ENCODE measurements at regions not wholly inside any gene's neighbourhood (a gene's known extent, or its start where the extent isn't known, plus 50 kb on each side); places are given as distances from the start of the nearest gene placed in this dataset.

DNA sequence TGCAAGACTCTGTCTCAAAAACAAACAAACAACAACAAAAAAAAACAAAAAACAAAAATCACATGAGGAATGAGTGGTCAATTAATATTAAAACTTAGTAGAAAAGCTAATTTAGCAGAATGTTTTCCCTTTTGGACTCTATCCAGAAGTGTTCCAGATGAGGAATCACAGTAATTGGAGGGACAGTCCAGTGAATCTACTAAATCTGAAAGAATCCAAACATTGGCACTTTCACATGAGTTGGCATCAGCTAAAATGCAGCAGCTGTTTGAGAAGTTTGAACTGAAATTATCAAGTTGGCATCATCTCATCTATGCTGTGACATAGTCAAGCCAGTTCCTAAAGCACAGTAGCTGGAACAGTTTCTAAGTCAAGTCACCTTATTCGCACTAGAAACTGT lies 367.8 kb downstream of the PPP1R3A start:
- DNase-seq (ENCODE audit: extremely low spot score) = no peak
- H3K4me3 ChIP-seq = no peak overlapping the region
- no peaks in the 10 kb centered on the region for H3K36me3 ChIP-seq
- H3K27ac ChIP-seq (replicated peaks in 1 of 4) = no peak overlapping the region
- no peaks in the 10 kb centered on the region for H3K9me3 ChIP-seq
- no peaks in the 10 kb centered on the region for H3K4me1 ChIP-seq
- intact Hi-C loops (cut with DNase I) = no loop called here
- 54% methylated on average over 1 of the region's 1 CpG for WGBS
- no peaks in the 10 kb centered on the region for H3K27me3 ChIP-seq
- TF ChIP-seq POLR2AphosphoS5 (IDR thresholded peaks at IDR 0.05) = no peak
- TF ChIP-seq EP300 (IDR thresholded peaks at IDR 0.05) = no peak
- TF ChIP-seq POLR2A (IDR thresholded peaks at IDR 0.05; ENCODE audit: low read depth) = no peak
- TF ChIP-seq, protein P1, sequence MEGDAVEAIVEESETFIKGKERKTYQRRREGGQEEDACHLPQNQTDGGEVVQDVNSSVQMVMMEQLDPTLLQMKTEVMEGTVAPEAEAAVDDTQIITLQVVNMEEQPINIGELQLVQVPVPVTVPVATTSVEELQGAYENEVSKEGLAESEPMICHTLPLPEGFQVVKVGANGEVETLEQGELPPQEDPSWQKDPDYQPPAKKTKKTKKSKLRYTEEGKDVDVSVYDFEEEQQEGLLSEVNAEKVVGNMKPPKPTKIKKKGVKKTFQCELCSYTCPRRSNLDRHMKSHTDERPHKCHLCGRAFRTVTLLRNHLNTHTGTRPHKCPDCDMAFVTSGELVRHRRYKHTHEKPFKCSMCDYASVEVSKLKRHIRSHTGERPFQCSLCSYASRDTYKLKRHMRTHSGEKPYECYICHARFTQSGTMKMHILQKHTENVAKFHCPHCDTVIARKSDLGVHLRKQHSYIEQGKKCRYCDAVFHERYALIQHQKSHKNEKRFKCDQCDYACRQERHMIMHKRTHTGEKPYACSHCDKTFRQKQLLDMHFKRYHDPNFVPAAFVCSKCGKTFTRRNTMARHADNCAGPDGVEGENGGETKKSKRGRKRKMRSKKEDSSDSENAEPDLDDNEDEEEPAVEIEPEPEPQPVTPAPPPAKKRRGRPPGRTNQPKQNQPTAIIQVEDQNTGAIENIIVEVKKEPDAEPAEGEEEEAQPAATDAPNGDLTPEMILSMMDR (IDR thresholded peaks at IDR 0.05) = no peak

DNA sequence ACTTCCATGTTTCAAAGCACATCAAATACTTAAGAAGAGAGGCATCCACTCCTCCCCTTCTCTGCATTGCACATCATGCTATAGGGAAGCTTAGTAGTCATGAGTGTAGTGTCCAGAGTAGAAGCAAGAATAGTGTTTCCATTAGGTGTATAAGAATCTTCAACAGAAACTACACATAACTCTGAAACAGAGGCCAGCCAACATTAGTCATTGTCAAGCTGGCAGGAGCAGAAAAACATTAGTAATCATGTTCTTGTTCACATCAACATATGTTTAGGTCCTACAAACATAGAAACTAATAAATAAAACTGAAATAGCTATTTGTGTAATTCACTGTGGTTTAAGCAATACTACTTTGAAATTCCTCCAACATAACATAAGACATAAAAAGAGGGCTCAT lies 370.2 kb downstream of the PPP1R3A start:
- Histone ChIP-seq H3K27me3 (no peaks in the 10 kb centered on the region), H3K4me1 (no peaks in the 10 kb centered on the region), H3K36me3 (no peaks in the 10 kb centered on the region), H3K4me3 (no peak overlapping the region), H3K9me3 (no peaks in the 10 kb centered on the region), H3K27ac (replicated peaks in 1 of 4) (no peak overlapping the region)
- intact Hi-C loops (cut with DNase I) = no loop called here
- TF ChIP-seq POLR2A (IDR thresholded peaks at IDR 0.05; ENCODE audit: low read depth) (no peak), EP300 (IDR thresholded peaks at IDR 0.05) (no peak), POLR2AphosphoS5 (IDR thresholded peaks at IDR 0.05) (no peak)
- TF ChIP-seq, protein P1 (IDR thresholded peaks at IDR 0.05) = no peak
- DNase-seq (ENCODE audit: extremely low spot score) = no peak

DNA sequence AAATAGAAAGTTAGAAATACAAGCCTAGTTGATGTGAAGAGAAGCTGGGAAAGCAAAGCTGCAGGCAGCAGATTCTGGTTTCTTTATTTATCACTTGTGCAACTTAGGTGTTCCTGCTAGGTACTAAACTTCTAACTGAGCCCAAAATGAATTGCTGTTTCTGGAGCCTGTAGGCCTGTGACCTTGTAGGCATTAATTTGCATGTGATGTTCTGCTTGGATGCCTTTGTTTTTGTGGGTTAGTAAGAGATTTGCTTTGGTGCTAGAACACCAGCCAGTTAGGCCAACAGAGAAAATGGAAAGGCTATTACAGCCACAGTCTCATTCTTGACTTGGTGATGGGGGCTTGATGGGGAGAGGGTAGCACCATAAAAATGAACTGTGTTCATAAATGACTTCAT lies 370.7 kb downstream of the PPP1R3A start:
- no peaks in the 10 kb centered on the region for H3K9me3 ChIP-seq
- no peaks in the 10 kb centered on the region for H3K36me3 ChIP-seq
- no peak overlapping the region for H3K27ac ChIP-seq (replicated peaks in 1 of 4)
- no peaks in the 10 kb centered on the region for H3K4me1 ChIP-seq
- DNase-seq (ENCODE audit: extremely low spot score) = no peak
- H3K27me3 ChIP-seq = no peaks in the 10 kb centered on the region
- no peak for TF ChIP-seq POLR2A (IDR thresholded peaks at IDR 0.05; ENCODE audit: low read depth)
- TF ChIP-seq, protein P1 (IDR thresholded peaks at IDR 0.05) = no peak
- no peak for TF ChIP-seq POLR2AphosphoS5 (IDR thresholded peaks at IDR 0.05)
- TF ChIP-seq EP300 (IDR thresholded peaks at IDR 0.05) = no peak
- intact Hi-C loops (cut with DNase I) = no loop called here
- H3K4me3 ChIP-seq = no peak overlapping the region

DNA sequence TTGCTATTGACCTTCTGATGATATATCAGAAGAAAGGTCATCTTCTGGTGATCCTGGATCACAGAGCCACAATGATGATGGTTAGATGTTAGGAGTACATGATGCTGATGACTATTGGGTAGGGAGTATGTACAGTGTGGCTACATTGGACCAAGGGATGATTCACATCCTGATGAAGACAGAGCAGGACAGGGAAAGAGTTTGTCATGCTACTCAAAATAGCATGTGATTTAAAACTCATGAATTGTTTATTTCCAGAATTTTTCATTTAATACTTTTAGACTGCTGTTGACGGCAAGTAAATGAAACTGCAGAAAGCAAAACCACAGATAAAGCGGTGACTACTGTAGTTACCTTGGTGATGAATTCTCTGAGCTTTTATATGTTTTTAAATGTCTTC lies 397.3 kb downstream of the PPP1R3A start:
- no peak for DNase-seq (ENCODE audit: extremely low spot score)
- intact Hi-C loops (cut with DNase I) = no loop called here
- no peak overlapping the region for H3K27ac ChIP-seq (replicated peaks in 1 of 4)
- no peak overlapping the region for H3K4me3 ChIP-seq
- no peaks in the 10 kb centered on the region for H3K9me3 ChIP-seq
- TF ChIP-seq POLR2A (IDR thresholded peaks at IDR 0.05; ENCODE audit: low read depth) = no peak
- no peaks in the 10 kb centered on the region for H3K4me1 ChIP-seq
- H3K36me3 ChIP-seq = no peaks in the 10 kb centered on the region
- no peaks in the 10 kb centered on the region for H3K27me3 ChIP-seq
- 90% methylated on average over 2 of the region's 2 CpGs for WGBS

DNA sequence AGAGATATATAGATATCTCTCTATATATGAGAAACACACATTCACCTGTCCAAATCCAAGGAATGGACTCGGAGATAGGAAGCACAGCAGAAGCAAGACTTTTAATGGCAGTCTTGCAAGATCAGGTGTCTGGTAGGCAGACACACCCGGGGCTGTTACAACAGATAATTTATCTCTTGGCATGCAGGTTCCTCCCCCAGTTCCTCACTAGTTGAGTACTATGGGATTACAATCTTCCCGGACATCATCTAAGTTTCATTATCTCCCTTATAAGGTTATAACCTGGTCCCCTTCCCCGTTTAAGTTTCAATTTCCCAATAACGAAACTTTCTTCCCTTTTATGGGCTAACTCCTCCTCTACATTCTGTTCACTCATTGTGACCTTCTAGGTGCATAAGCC lies 399.3 kb downstream of the PPP1R3A start:
- intact Hi-C loops (cut with DNase I) = no loop called here
- 70% methylated on average over 5 of the region's 5 CpGs for WGBS

More for the DNA sequence above, 399.3 kb downstream of the PPP1R3A start:
- H3K27me3 ChIP-seq = no peaks in the 10 kb centered on the region
- H3K4me3 ChIP-seq = no peak overlapping the region
- no peak overlapping the region for H3K27ac ChIP-seq (replicated peaks in 1 of 4)
- DNase-seq (ENCODE audit: extremely low spot score) = no peak
- TF ChIP-seq, protein P1 (IDR thresholded peaks at IDR 0.05) = no peak
- TF ChIP-seq POLR2A (IDR thresholded peaks at IDR 0.05; ENCODE audit: low read depth) (no peak), POLR2AphosphoS5 (IDR thresholded peaks at IDR 0.05) (no peak), EP300 (IDR thresholded peaks at IDR 0.05) (no peak)
- H3K4me1 ChIP-seq = no peaks in the 10 kb centered on the region
- H3K36me3 ChIP-seq = no peaks in the 10 kb centered on the region
- H3K9me3 ChIP-seq = no peaks in the 10 kb centered on the region

Data from esophagus muscularis mucosa (tissue), 4 donors.